Keratinocyte (primary cell): ENCODE measurements at regions not wholly inside any gene's neighbourhood (a gene's known extent, or its start where the extent isn't known, plus 50 kb on each side); places are given as distances from the start of the nearest gene placed in this dataset.

Experiments
- DNase-seq: peaks from one replicate; pipeline ENCODE4 v3.0.0-alpha.2; 2011; ENCODE audit warnings: low read depth, missing footprints, low spot score
- FAIRE-seq: peaks from 2 replicates; lab custom pipeline; 2011; peaks lifted over from hg19 to GRCh38; lab: Jason Lieb, UNC
- H2AFZ ChIP-seq: 2 replicates; pipeline ENCODE4 v1.6.0; 2012; ENCODE audit warnings: low read length, control low read depth, inconsistent platforms; ENCODE audit not compliant: control insufficient read depth
- H3K27ac ChIP-seq: 2 replicates; pipeline ENCODE4 v1.5.1; 2011; ENCODE audit warnings: low read length; ENCODE audit not compliant: control insufficient read depth, insufficient read depth
- H3K27me3 ChIP-seq: 3 replicates; pipeline ENCODE4 v1.6.0; 2011; ENCODE audit warnings: low read length; ENCODE audit not compliant: control insufficient read depth, insufficient read depth; ENCODE audit errors: extremely low read depth
- H3K36me3 ChIP-seq, 2 experiments: 2 replicates in 1 of 2; 3 replicates in 1 of 2; pipeline ENCODE4 v1.5.1; 2011; ENCODE audit warnings: low read length in 2 of 2, mild to moderate bottlenecking in 1 of 2; ENCODE audit not compliant: control insufficient read depth in 2 of 2, insufficient read depth in 2 of 2; ENCODE audit errors: extremely low read depth in 1 of 2
- H3K4me1 ChIP-seq: 3 replicates; pipeline ENCODE4 v1.5.1; 2011; ENCODE audit warnings: low read length; ENCODE audit not compliant: control insufficient read depth, insufficient read depth; ENCODE audit errors: extremely low read depth
- H3K4me2 ChIP-seq: 3 replicates; pipeline ENCODE4 v1.6.0; 2011; ENCODE audit warnings: low read depth, low read length; ENCODE audit not compliant: control insufficient read depth, insufficient read depth; ENCODE audit errors: extremely low read depth
- H3K4me3 ChIP-seq, 3 experiments: fragments of 200-600 bp in 1 of 3; sonication (generic) in 1 of 3; 2 replicates in 2 of 3; 3 replicates in 1 of 3; pipeline ENCODE4 v1.5.1; 2011 to 2016; ENCODE audit warnings: low read length in 3 of 3, mild to moderate bottlenecking in 3 of 3, control low read depth in 2 of 3, inconsistent platforms in 1 of 3, low read depth in 1 of 3, mixed read lengths in 1 of 3, mixed run types in 1 of 3, moderate library complexity in 1 of 3; ENCODE audit not compliant: control insufficient read depth in 2 of 3, insufficient read depth in 2 of 3; ENCODE audit errors: extremely low read depth in 1 of 3
- H3K79me2 ChIP-seq: 2 replicates; pipeline ENCODE4 v1.6.0; 2012; ENCODE audit warnings: low read length; ENCODE audit not compliant: control insufficient read depth, insufficient read depth
- H3K9ac ChIP-seq: 3 replicates; pipeline ENCODE4 v1.6.0; 2011; ENCODE audit warnings: low read length; ENCODE audit not compliant: control insufficient read depth, insufficient read depth; ENCODE audit errors: extremely low read depth
- H3K9me1 ChIP-seq: 3 replicates; pipeline ENCODE4 v1.6.0; 2011; ENCODE audit warnings: low read length; ENCODE audit not compliant: control insufficient read depth, insufficient read depth; ENCODE audit errors: extremely low read depth
- H3K9me3 ChIP-seq: 2 replicates; pipeline ENCODE4 v1.5.1; 2012; ENCODE audit warnings: low read depth, low read length; ENCODE audit not compliant: control insufficient read depth
- H4K20me1 ChIP-seq: 3 replicates; pipeline ENCODE4 v1.6.0; 2011; ENCODE audit warnings: low read length; ENCODE audit not compliant: control insufficient read depth, insufficient read depth; ENCODE audit errors: extremely low read depth
- EZH2 ChIP-seq: IDR thresholded peaks from one replicate; pipeline ENCODE4 v1.6.1; 2012; ENCODE audit warnings: inconsistent platforms, mild to moderate bottlenecking, low read length, moderate library complexity
- dilution Hi-C: fragments of 300-500 bp; cut with MboI; formaldehyde crosslinking; loops from one replicate; pipeline ENCODE4 v1.7.0; 2020; ENCODE audit warnings: low sequenced_read_pairs; ENCODE audit not compliant: extremely low pct_ligation_motif_present
- TF ChIP-seq, protein P1 (sequence below), 3 experiments: IDR thresholded peaks in 1 of 3; conservative IDR thresholded peaks in 1 of 3; optimal IDR thresholded peaks in 1 of 3; 2 replicates in 2 of 3; 3 replicates in 1 of 3; pipeline versions ENCODE3 to v1.5.1; 2011; ENCODE audit warnings: low read length in 3 of 3, mild to moderate bottlenecking in 3 of 3, moderate library complexity in 2 of 3, control low read depth in 1 of 3, inconsistent platforms in 1 of 3; ENCODE audit not compliant: insufficient read depth in 2 of 3; ENCODE audit errors: extremely low read depth in 1 of 3

DNA sequence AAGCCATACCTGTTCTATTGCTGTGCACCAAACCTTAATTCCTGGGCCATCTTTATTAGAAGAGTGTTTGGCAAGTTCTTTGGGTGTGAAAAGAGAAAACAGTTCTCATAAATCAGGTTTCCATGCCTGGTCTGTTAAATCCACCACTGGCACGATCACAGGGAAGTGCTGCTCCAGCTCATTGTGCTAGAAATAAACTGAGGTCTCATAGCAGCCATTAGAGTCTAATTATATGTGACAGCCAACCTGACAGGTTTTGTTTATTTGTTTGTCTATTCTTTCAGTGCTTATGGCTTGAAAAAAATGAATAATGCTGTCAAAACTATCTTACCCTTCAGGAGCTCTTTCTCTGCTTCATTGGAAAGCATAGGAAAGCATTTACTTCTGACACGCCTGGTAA, 147.1 kb upstream of the CNTN6 start:
- no peak overlapping the region for H3K9ac ChIP-seq
- H3K4me2 ChIP-seq: no peak overlapping the region
- TF ChIP-seq EZH2: no peak
- TF ChIP-seq, protein P1, sequence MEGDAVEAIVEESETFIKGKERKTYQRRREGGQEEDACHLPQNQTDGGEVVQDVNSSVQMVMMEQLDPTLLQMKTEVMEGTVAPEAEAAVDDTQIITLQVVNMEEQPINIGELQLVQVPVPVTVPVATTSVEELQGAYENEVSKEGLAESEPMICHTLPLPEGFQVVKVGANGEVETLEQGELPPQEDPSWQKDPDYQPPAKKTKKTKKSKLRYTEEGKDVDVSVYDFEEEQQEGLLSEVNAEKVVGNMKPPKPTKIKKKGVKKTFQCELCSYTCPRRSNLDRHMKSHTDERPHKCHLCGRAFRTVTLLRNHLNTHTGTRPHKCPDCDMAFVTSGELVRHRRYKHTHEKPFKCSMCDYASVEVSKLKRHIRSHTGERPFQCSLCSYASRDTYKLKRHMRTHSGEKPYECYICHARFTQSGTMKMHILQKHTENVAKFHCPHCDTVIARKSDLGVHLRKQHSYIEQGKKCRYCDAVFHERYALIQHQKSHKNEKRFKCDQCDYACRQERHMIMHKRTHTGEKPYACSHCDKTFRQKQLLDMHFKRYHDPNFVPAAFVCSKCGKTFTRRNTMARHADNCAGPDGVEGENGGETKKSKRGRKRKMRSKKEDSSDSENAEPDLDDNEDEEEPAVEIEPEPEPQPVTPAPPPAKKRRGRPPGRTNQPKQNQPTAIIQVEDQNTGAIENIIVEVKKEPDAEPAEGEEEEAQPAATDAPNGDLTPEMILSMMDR (optimal IDR thresholded peaks at IDR 0.05 in 1 of 3, IDR thresholded peaks at IDR 0.05 in 1 of 3, conservative IDR thresholded peaks at IDR 0.05 in 1 of 3; ENCODE audit: extremely low read depth in 1 of 3, insufficient read depth in 2 of 3, low read length in 3 of 3): no peak
- DNase-seq: no peak
- no peak overlapping the region for H3K27ac ChIP-seq
- FAIRE-seq: no peak
- no peaks in the 10 kb centered on the region for H3K36me3 ChIP-seq
- dilution Hi-C loops: no loop called here
- H2AFZ ChIP-seq: no peak overlapping the region
- H3K4me3 ChIP-seq: no peak overlapping the region
- no peaks in the 10 kb centered on the region for H3K9me3 ChIP-seq
- H3K4me1 ChIP-seq: no peaks in the 10 kb centered on the region
- no peaks in the 10 kb centered on the region for H3K79me2 ChIP-seq
- H4K20me1 ChIP-seq: no peaks in the 10 kb centered on the region
- H3K27me3 ChIP-seq: no peaks in the 10 kb centered on the region
- H3K9me1 ChIP-seq: no peaks in the 10 kb centered on the region

DNA sequence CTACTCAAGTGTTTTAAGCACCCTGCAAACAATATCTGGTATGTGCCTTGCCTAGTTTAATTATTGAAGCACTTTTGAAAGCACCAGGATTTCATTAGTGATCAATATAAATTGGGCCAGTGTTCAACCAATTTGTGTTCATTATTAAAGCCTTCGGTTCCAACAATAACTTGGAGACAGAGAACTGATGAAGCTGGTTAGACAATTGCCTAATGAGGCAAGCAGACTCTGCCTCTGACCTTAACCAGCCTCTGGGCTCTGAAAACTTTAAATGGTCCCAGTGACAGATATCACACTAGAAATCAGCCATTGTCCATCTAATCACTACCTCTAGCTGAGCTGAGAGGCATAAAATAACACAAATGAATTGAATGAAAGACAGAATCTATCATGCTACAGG, 139.9 kb upstream of the CNTN6 start:
- Histone ChIP-seq H3K9ac (no peak overlapping the region), H2AFZ (no peak overlapping the region), H3K4me3 (no peak overlapping the region), H3K4me1 (no peaks in the 10 kb centered on the region), H3K36me3 (no peaks in the 10 kb centered on the region), H3K27ac (no peak overlapping the region), H4K20me1 (no peaks in the 10 kb centered on the region), H3K79me2 (no peaks in the 10 kb centered on the region), H3K4me2 (no peak overlapping the region), H3K9me1 (no peaks in the 10 kb centered on the region), H3K27me3 (no peaks in the 10 kb centered on the region), H3K9me3 (no peaks in the 10 kb centered on the region)
- dilution Hi-C loops: no loop called here
- no peak for TF ChIP-seq EZH2
- TF ChIP-seq, protein P1 (optimal IDR thresholded peaks at IDR 0.05 in 1 of 3, IDR thresholded peaks at IDR 0.05 in 1 of 3, conservative IDR thresholded peaks at IDR 0.05 in 1 of 3; ENCODE audit: extremely low read depth in 1 of 3, insufficient read depth in 2 of 3, low read length in 3 of 3): no peak
- no peak for FAIRE-seq
- no peak for DNase-seq
